ENCODE measurements at regions not wholly inside any gene's neighbourhood (a gene's known extent, or its start where the extent isn't known, plus 50 kb on each side); places are given as distances from the start of the nearest gene placed in this dataset.

- no peak for ATAC-seq (replicated peaks in 1 of 4)
- WGBS (ENCODE audit: insufficient coverage) = 95% methylated on average over 2 of the region's 3 CpGs
- H3K27ac Mint-ChIP-seq = no peak overlapping the region
Observed at GRCh38 chr2:216799873-216800431, 59.9 kb downstream of the TNP1 start.

GRCh38 chr2:216796115-216796840 is 63.6 kb downstream of the TNP1 start:
- ChIA-PET POLR2A (no interaction called here), CTCF (no interaction called here)
- no peaks in the 10 kb centered on the region for H3K27me3 ChIP-seq (replicated peaks in 1 of 2; ENCODE audit: control insufficient read depth in 2 of 2, extremely low read depth in 1 of 2, insufficient read depth in 2 of 2, low read length in 1 of 2)
- ATAC-seq (replicated peaks in 1 of 4) (no peak), DNase-seq (no peak)
- Mint-ChIP-seq H3K36me3 (no peaks in the 10 kb centered on the region), H3K4me3 (no peak overlapping the region), H3K27ac (no peak overlapping the region), H3K9me3 (no peaks in the 10 kb centered on the region), H3K4me1 (peaks cover 0 to under 1% (median 0%) of the 10 kb centered on the region in 3 donors), H3K27me3 (peaks cover 0 to 5% of the 10 kb centered on the region in 2 donors)
- no peaks in the 10 kb centered on the region for H3K36me3 ChIP-seq (ENCODE audit: control insufficient read depth in 2 of 2, extremely low read depth in 1 of 2, insufficient read depth in 1 of 2, low read length in 1 of 2)
- no peaks in the 10 kb centered on the region for H3K4me1 ChIP-seq (ENCODE audit: control insufficient read depth in 1 of 2, extremely low read depth in 1 of 2, insufficient read depth in 2 of 2, low read length in 2 of 2)
- H3K4me3 ChIP-seq (ENCODE audit: control insufficient read depth in 1 of 2, extremely low read depth in 1 of 2, low read length in 1 of 2) = no peak overlapping the region
- H3K27ac ChIP-seq (ENCODE audit: low read length) = no peak overlapping the region
- 94% methylated on average over 7 of the region's 10 CpGs for WGBS (ENCODE audit: insufficient coverage)
- no peaks in the 10 kb centered on the region for H3K9me3 ChIP-seq

More at GRCh38 chr2:216799873-216800431, 59.9 kb downstream of the TNP1 start:
- H3K4me1 ChIP-seq (ENCODE audit: control insufficient read depth in 1 of 2, extremely low read depth in 1 of 2, insufficient read depth in 2 of 2, low read length in 2 of 2) = no peaks in the 10 kb centered on the region
- no peak for DNase-seq
- H3K27me3 Mint-ChIP-seq = no peaks in the 10 kb centered on the region
- H3K27ac ChIP-seq (ENCODE audit: low read length) = no peak overlapping the region
- H3K36me3 Mint-ChIP-seq = no peaks in the 10 kb centered on the region
- no peaks in the 10 kb centered on the region for H3K9me3 Mint-ChIP-seq
- H3K4me1 Mint-ChIP-seq = peaks cover 0 to 6% (median 3%) of the 10 kb centered on the region in 3 donors
- CTCF ChIA-PET = no interaction called here
- H3K36me3 ChIP-seq (ENCODE audit: control insufficient read depth in 2 of 2, extremely low read depth in 1 of 2, insufficient read depth in 1 of 2, low read length in 1 of 2) = no peaks in the 10 kb centered on the region
- H3K4me3 Mint-ChIP-seq = no peak overlapping the region
- POLR2A ChIA-PET = no interaction called here
- H3K4me3 ChIP-seq (ENCODE audit: control insufficient read depth in 1 of 2, extremely low read depth in 1 of 2, low read length in 1 of 2) = no peak overlapping the region
- H3K27me3 ChIP-seq (replicated peaks in 1 of 2; ENCODE audit: control insufficient read depth in 2 of 2, extremely low read depth in 1 of 2, insufficient read depth in 2 of 2, low read length in 1 of 2) = no peaks in the 10 kb centered on the region
- H3K9me3 ChIP-seq = no peaks in the 10 kb centered on the region

- no peak overlapping the region for H3K27ac ChIP-seq (ENCODE audit: low read length)
- H3K36me3 ChIP-seq (ENCODE audit: control insufficient read depth in 2 of 2, extremely low read depth in 1 of 2, insufficient read depth in 1 of 2, low read length in 1 of 2) = no peaks in the 10 kb centered on the region
- no peaks in the 10 kb centered on the region for H3K9me3 ChIP-seq
- DNase-seq (no peak), ATAC-seq (replicated peaks in 1 of 4) (no peak)
- H3K27me3 ChIP-seq (replicated peaks in 1 of 2; ENCODE audit: control insufficient read depth in 2 of 2, extremely low read depth in 1 of 2, insufficient read depth in 2 of 2, low read length in 1 of 2) = no peaks in the 10 kb centered on the region
- Mint-ChIP-seq H3K27ac (no peak overlapping the region), H3K4me1 (no peaks in the 10 kb centered on the region), H3K4me3 (no peak overlapping the region), H3K9me3 (no peaks in the 10 kb centered on the region), H3K27me3 (peaks cover 0 to 5% of the 10 kb centered on the region in 2 donors), H3K36me3 (no peaks in the 10 kb centered on the region)
- WGBS (ENCODE audit: insufficient coverage) = no CpG with 5 or more reads among the region's 7 CpGs
- no peak overlapping the region for H3K4me3 ChIP-seq (ENCODE audit: control insufficient read depth in 1 of 2, extremely low read depth in 1 of 2, low read length in 1 of 2)
- no peaks in the 10 kb centered on the region for H3K4me1 ChIP-seq (ENCODE audit: control insufficient read depth in 1 of 2, extremely low read depth in 1 of 2, insufficient read depth in 2 of 2, low read length in 2 of 2)
- POLR2A ChIA-PET = no interaction called here
- CTCF ChIA-PET = no interaction called here
Observed at GRCh38 chr2:216793386-216793785, 66.5 kb downstream of the TNP1 start.

- Histone ChIP-seq H3K27ac (ENCODE audit: low read length) (no peak overlapping the region), H3K4me3 (ENCODE audit: control insufficient read depth in 1 of 2, extremely low read depth in 1 of 2, low read length in 1 of 2) (no peak overlapping the region), H3K9me3 (no peaks in the 10 kb centered on the region), H3K4me1 (ENCODE audit: control insufficient read depth in 1 of 2, extremely low read depth in 1 of 2, insufficient read depth in 2 of 2, low read length in 2 of 2) (no peaks in the 10 kb centered on the region), H3K36me3 (ENCODE audit: control insufficient read depth in 2 of 2, extremely low read depth in 1 of 2, insufficient read depth in 1 of 2, low read length in 1 of 2) (no peaks in the 10 kb centered on the region), H3K27me3 (replicated peaks in 1 of 2; ENCODE audit: control insufficient read depth in 2 of 2, extremely low read depth in 1 of 2, insufficient read depth in 2 of 2, low read length in 1 of 2) (no peaks in the 10 kb centered on the region)
- peaks cover 0 to 5% of the 10 kb centered on the region in 2 donors for H3K27me3 Mint-ChIP-seq
- DNase-seq (no peak), ATAC-seq (replicated peaks in 1 of 4) (no peak)
- no peaks in the 10 kb centered on the region for H3K9me3 Mint-ChIP-seq
- no peak overlapping the region for H3K4me3 Mint-ChIP-seq
- 83% methylated on average over 4 of the region's 8 CpGs for WGBS (ENCODE audit: insufficient coverage)
- ChIA-PET CTCF (no interaction called here), POLR2A (interaction anchor here in 1 of 2 donors (0.6 kb wide), 1 partner anchor 69 kb away, joined by 4 read pairs; no protein-coding TSS in a partner anchor)
- no peak overlapping the region for H3K27ac Mint-ChIP-seq
- no peaks in the 10 kb centered on the region for H3K4me1 Mint-ChIP-seq
- H3K36me3 Mint-ChIP-seq = no peaks in the 10 kb centered on the region
Observed at GRCh38 chr2:216792222-216793021, 67.4 kb downstream of the TNP1 start.

GRCh38 chr2:216791303-216791702 is 68.6 kb downstream of the TNP1 start:
- CTCF ChIA-PET = no interaction called here
- 14% methylated on average over 1 of the region's 2 CpGs for WGBS (ENCODE audit: insufficient coverage)
- Mint-ChIP-seq H3K27ac (no peak overlapping the region), H3K36me3 (no peaks in the 10 kb centered on the region), H3K9me3 (no peaks in the 10 kb centered on the region), H3K4me3 (no peak overlapping the region), H3K27me3 (peaks cover 0 to 6% of the 10 kb centered on the region in 2 donors), H3K4me1 (no peaks in the 10 kb centered on the region)
- no peak for ATAC-seq (replicated peaks in 1 of 4)
- Histone ChIP-seq H3K4me1 (ENCODE audit: control insufficient read depth in 1 of 2, extremely low read depth in 1 of 2, insufficient read depth in 2 of 2, low read length in 2 of 2) (no peaks in the 10 kb centered on the region), H3K27me3 (replicated peaks in 1 of 2; ENCODE audit: control insufficient read depth in 2 of 2, extremely low read depth in 1 of 2, insufficient read depth in 2 of 2, low read length in 1 of 2) (no peaks in the 10 kb centered on the region), H3K9me3 (no peaks in the 10 kb centered on the region), H3K4me3 (ENCODE audit: control insufficient read depth in 1 of 2, extremely low read depth in 1 of 2, low read length in 1 of 2) (no peak overlapping the region), H3K27ac (ENCODE audit: low read length) (no peak overlapping the region), H3K36me3 (ENCODE audit: control insufficient read depth in 2 of 2, extremely low read depth in 1 of 2, insufficient read depth in 1 of 2, low read length in 1 of 2) (no peaks in the 10 kb centered on the region)
- POLR2A ChIA-PET = no interaction called here
- no peak for DNase-seq

GRCh38 chr2:216789081-216789480 is 70.8 kb downstream of the TNP1 start:
- no peaks in the 10 kb centered on the region for H3K4me1 Mint-ChIP-seq
- ChIA-PET POLR2A (no interaction called here), CTCF (no interaction called here)
- WGBS (ENCODE audit: insufficient coverage) = 100% methylated on average over 1 of the region's 5 CpGs
- H3K9me3 Mint-ChIP-seq = no peaks in the 10 kb centered on the region
- H3K27ac ChIP-seq (ENCODE audit: low read length) = no peak overlapping the region
- H3K4me1 ChIP-seq (ENCODE audit: control insufficient read depth in 1 of 2, extremely low read depth in 1 of 2, insufficient read depth in 2 of 2, low read length in 2 of 2) = no peaks in the 10 kb centered on the region
- H3K4me3 Mint-ChIP-seq = no peak overlapping the region
- no peak for DNase-seq
- ATAC-seq (replicated peaks in 1 of 4) = no peak
- H3K36me3 ChIP-seq (ENCODE audit: control insufficient read depth in 2 of 2, extremely low read depth in 1 of 2, insufficient read depth in 1 of 2, low read length in 1 of 2) = no peaks in the 10 kb centered on the region
- H3K36me3 Mint-ChIP-seq = no peaks in the 10 kb centered on the region
- H3K27me3 Mint-ChIP-seq = peaks cover 0 to 13% of the 10 kb centered on the region in 2 donors
- H3K9me3 ChIP-seq = no peaks in the 10 kb centered on the region
- H3K4me3 ChIP-seq (ENCODE audit: control insufficient read depth in 1 of 2, extremely low read depth in 1 of 2, low read length in 1 of 2) = no peak overlapping the region
- no peak overlapping the region for H3K27ac Mint-ChIP-seq
- no peaks in the 10 kb centered on the region for H3K27me3 ChIP-seq (replicated peaks in 1 of 2; ENCODE audit: control insufficient read depth in 2 of 2, extremely low read depth in 1 of 2, insufficient read depth in 2 of 2, low read length in 1 of 2)

All from T-cell (primary cell).